Peyer's patch (tissue), 4 donors: ENCODE measurements at regions not wholly inside any gene's neighbourhood (a gene's known extent, or its start where the extent isn't known, plus 50 kb on each side); places are given as distances from the start of the nearest gene placed in this dataset.

ENCODE experiments used
- DNase-seq, 3 donors: peaks; one replicate each; pipeline ENCODE4 v3.0.0-alpha.2; 2017 to 2019
- H3K27ac ChIP-seq, 4 donors: fragments of 200-600 bp; sonication (generic); one replicate each; pipeline ENCODE4 v1.5.1; 2016 to 2019
- H3K27me3 ChIP-seq, 2 donors: fragments of 200-600 bp; sonication (generic); one replicate each; pipeline ENCODE4 v1.5.1; 2019
- H3K36me3 ChIP-seq, 3 donors: fragments of 200-600 bp; sonication (generic); one replicate each; pipeline ENCODE4 v1.5.1; 2016 to 2019
- H3K4me1 ChIP-seq, 4 donors: fragments of 200-600 bp; sonication (generic); one replicate each; pipeline ENCODE4 v1.5.1; 2016 to 2019
- H3K4me3 ChIP-seq, 4 donors: fragments of 200-600 bp; sonication (generic); 1 replicate in 3 of 4; 2 replicates in 1 of 4; pipeline ENCODE4 v1.5.1; 2016 to 2019; ENCODE audit warnings: mild to moderate bottlenecking in 1 of 4
- H3K9me3 ChIP-seq, 4 donors: fragments of 200-600 bp; sonication (generic); one replicate each; pipeline ENCODE4 v1.5.1; 2016 to 2019; ENCODE audit warnings: mild to moderate bottlenecking in 1 of 4
- POLR2A ChIP-seq, 2 donors: fragments of 450-650 bp; IDR thresholded peaks; one replicate each; pipeline ENCODE4 v1.5.1; 2017; ENCODE audit warnings: antibody characterized with exemption in 2 of 2, mild to moderate bottlenecking in 2 of 2, moderate library complexity in 2 of 2
- TF ChIP-seq, protein P1 (sequence below), 6 experiments: fragments of 450-650 bp in 4 of 6; fragments of 200-600 bp in 2 of 6; sonication (generic) in 1 of 6; IDR thresholded peaks; one replicate each; pipeline ENCODE4 v1.5.1; 2017 to 2019; ENCODE audit warnings: antibody characterized with exemption in 6 of 6, mild to moderate bottlenecking in 3 of 6, moderate library complexity in 1 of 6

- Histone ChIP-seq H3K27me3 (no peaks in the 10 kb centered on the region), H3K4me1 (no peaks in the 10 kb centered on the region), H3K4me3 (no peak overlapping the region), H3K27ac (no peak overlapping the region), H3K9me3 (no peaks in the 10 kb centered on the region), H3K36me3 (no peaks in the 10 kb centered on the region)
- no peak for DNase-seq
- no peak for TF ChIP-seq POLR2A (IDR thresholded peaks at IDR 0.05)
- TF ChIP-seq, protein P1, sequence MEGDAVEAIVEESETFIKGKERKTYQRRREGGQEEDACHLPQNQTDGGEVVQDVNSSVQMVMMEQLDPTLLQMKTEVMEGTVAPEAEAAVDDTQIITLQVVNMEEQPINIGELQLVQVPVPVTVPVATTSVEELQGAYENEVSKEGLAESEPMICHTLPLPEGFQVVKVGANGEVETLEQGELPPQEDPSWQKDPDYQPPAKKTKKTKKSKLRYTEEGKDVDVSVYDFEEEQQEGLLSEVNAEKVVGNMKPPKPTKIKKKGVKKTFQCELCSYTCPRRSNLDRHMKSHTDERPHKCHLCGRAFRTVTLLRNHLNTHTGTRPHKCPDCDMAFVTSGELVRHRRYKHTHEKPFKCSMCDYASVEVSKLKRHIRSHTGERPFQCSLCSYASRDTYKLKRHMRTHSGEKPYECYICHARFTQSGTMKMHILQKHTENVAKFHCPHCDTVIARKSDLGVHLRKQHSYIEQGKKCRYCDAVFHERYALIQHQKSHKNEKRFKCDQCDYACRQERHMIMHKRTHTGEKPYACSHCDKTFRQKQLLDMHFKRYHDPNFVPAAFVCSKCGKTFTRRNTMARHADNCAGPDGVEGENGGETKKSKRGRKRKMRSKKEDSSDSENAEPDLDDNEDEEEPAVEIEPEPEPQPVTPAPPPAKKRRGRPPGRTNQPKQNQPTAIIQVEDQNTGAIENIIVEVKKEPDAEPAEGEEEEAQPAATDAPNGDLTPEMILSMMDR (IDR thresholded peaks at IDR 0.05) = no peak
Observed at GRCh38 chr3:153440311-153440710, 278.3 kb downstream of the RAP2B start.

GRCh38 chr3:153442386-153442785, 280.4 kb downstream of the RAP2B start:
- Histone ChIP-seq H3K27ac (no peak overlapping the region), H3K27me3 (no peaks in the 10 kb centered on the region), H3K4me3 (no peak overlapping the region), H3K4me1 (no peaks in the 10 kb centered on the region), H3K36me3 (no peaks in the 10 kb centered on the region), H3K9me3 (no peaks in the 10 kb centered on the region)
- TF ChIP-seq, protein P1 (IDR thresholded peaks at IDR 0.05) = no peak
- no peak for TF ChIP-seq POLR2A (IDR thresholded peaks at IDR 0.05)
- no peak for DNase-seq

- no peak for DNase-seq
- H3K9me3 ChIP-seq = no peaks in the 10 kb centered on the region
- no peaks in the 10 kb centered on the region for H3K27me3 ChIP-seq
- H3K36me3 ChIP-seq = no peaks in the 10 kb centered on the region
- H3K27ac ChIP-seq = no peak overlapping the region
- TF ChIP-seq, protein P1 (IDR thresholded peaks at IDR 0.05) = no peak
- TF ChIP-seq POLR2A (IDR thresholded peaks at IDR 0.05) = no peak
- H3K4me3 ChIP-seq = no peak overlapping the region
- H3K4me1 ChIP-seq = no peaks in the 10 kb centered on the region
Observed at GRCh38 chr3:153442799-153443487, 280.9 kb downstream of the RAP2B start.

- DNase-seq = no peak
- TF ChIP-seq, protein P1 (IDR thresholded peaks at IDR 0.05) = no peak
- no peak for TF ChIP-seq POLR2A (IDR thresholded peaks at IDR 0.05)
- H3K4me1 ChIP-seq = no peaks in the 10 kb centered on the region
Observed at GRCh38 chr3:153443961-153444360, 281.9 kb downstream of the RAP2B start.

GRCh38 chr3:153445817-153446216, 283.8 kb downstream of the RAP2B start:
- H3K9me3 ChIP-seq = no peaks in the 10 kb centered on the region
- H3K4me3 ChIP-seq = no peak overlapping the region
- no peaks in the 10 kb centered on the region for H3K36me3 ChIP-seq
- no peak for TF ChIP-seq POLR2A (IDR thresholded peaks at IDR 0.05)
- TF ChIP-seq, protein P1 (IDR thresholded peaks at IDR 0.05) = no peak
- no peak for DNase-seq
- no peaks in the 10 kb centered on the region for H3K4me1 ChIP-seq
- H3K27me3 ChIP-seq = no peaks in the 10 kb centered on the region
- H3K27ac ChIP-seq = no peak overlapping the region

More at GRCh38 chr3:153443961-153444360, 281.9 kb downstream of the RAP2B start:
- Histone ChIP-seq H3K36me3 (no peaks in the 10 kb centered on the region), H3K27ac (no peak overlapping the region), H3K9me3 (no peaks in the 10 kb centered on the region), H3K27me3 (no peaks in the 10 kb centered on the region), H3K4me3 (no peak overlapping the region)
